Fibroblast of skin of left biceps (primary cell): ENCODE measurements at regions not wholly inside any gene's neighbourhood (a gene's known extent, or its start where the extent isn't known, plus 50 kb on each side); places are given as distances from the start of the nearest gene placed in this dataset.
"Not testable (repeated sequence)": the region's sequence is repeated elsewhere in the genome, so short reads cannot be mapped to it uniquely, and the experiment has no call there.

Source experiments
- DNase-seq, 2 experiments: peaks; one replicate each; pipeline ENCODE4 v3.0.0-alpha.2; 2013; ENCODE audit warnings: low read depth in 2 of 2

DNA sequence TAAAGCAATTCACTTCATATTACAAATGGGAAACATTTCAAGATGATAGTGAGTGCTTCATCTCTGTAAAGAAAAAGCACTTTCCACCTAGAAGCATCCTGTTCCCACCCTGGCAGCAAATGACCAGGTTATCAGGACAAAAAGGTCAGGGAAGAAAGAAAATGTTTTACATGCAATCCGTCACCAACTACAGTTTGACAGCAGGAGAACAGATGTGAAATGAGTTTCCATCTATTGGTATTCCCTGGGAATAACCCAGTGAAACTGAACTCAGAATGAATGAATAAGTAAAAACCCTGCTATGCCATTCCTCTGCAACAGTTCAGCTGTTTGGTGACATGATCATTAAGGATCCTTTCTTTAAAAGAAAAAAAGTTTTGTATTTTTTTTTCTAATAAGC lies 67.6 kb downstream of the HTR1A start:
- no peak for DNase-seq

DNA sequence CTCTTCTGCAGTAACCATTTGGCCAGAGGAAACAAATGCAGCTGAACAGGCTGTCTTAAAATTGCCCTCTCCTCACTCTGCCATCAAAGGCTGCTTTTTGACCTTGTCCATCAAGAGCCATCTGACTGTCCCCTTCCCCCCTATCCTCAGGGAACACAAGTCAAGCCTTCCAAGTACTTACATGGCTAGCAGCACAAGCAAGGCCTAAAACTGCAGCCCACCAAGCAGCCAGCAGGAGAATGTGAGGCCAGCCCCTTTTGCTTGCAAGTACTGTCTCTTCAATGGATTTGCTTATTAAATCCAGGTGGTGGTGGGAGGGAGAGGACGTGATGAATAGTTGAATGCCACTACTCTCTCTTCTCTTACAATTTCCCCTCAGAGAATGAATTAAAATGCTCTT lies 83.5 kb downstream of the HTR1A start:
- no peak for DNase-seq

DNA sequence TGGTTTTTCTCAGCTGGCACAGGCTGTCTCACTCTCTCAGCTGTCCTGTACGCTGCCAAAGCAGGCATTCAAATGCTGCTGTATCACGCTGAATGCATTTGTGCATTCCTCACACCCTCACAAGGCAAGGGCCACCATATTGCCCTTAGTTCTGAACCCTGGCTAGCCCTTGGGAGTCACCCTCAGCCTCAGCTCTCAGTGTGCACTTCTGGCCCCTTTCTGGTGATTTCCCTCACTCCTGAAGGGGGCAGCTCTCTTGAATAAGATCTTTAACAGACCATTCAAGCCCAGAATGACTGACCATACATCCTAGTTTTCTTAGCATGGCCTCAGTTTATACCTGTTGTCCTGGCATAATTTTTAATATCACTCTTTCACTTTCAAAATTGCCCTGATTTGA lies 84.3 kb downstream of the HTR1A start:
- DNase-seq = no peak

DNA sequence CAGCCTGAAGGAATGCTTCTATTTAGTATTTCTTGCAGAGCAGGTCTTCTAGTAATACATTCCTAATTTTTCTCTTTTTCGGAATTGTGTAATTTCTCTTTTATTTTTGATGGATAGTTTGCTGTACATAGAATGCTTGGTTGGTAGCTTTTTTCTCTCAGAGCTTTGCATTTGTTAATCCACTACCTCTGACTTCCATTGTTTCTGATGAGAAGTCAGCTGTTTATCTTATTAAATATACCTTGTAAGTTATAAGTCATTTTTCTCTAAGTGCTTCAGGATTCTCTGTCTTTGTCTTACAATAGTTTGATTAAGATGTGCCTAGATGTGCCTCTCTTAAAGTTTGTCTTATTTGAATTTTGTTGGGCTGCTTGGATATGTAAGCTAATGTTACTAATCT lies 101.9 kb downstream of the HTR1A start:
- DNase-seq = no peak

DNA sequence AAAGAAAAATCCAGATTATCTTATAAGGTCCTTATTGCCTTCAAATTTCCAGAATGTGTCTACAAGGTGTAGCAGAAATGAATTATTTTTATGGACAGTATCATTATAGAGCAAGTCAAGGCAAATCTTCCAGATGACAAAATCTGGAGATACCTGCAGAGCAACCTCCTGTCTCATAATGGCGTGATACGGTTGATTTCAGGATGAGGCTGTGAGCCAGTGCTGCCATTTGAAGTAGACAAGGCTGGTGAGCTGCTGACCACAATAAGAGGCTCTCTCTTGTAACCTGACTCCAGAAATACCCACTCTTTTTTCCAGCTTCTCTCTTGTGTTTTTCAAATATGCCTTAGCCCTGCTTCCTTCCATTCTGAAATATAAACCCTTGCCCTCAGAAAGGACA lies 108.2 kb downstream of the HTR1A start:
- DNase-seq = no peak

DNA sequence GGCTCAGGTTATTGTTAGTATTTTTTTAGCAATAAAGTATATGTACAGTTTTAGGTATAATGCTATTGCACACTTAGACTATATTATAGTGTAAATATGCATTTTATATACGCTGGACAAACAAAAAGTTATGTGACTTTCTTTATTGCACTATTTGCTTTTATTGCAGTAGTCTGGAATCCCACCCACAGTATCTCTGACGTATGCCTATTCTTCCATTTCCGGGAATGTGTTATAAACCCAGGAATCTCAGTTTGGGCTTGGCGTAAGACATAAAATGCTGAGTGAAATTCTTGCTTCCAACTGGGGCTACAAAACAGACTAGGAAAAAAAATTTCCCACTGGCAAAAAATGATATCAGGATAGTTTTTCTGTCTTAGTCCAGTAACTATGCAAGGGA lies 119.1 kb downstream of the HTR1A start:
- DNase-seq = no peak

DNA sequence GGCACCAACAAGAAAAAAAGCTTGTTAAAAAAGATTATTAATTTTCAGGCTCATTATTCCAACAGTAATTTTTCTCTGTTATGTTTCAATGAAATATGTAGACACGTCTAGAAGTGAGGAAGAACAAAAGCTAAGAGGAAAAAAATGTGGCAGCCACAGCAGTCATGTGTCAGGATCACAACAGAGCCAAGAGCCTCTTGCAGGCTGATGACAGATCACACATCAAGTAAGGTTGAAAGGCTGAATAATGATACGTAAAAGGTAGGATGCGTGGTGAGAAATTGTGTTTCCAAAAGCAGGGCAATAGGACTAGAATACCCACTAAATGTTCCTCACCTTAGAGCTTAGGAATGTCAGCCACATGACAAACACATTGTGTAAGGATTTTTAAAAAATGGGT lies 124.8 kb downstream of the HTR1A start:
- no peak for DNase-seq

DNA sequence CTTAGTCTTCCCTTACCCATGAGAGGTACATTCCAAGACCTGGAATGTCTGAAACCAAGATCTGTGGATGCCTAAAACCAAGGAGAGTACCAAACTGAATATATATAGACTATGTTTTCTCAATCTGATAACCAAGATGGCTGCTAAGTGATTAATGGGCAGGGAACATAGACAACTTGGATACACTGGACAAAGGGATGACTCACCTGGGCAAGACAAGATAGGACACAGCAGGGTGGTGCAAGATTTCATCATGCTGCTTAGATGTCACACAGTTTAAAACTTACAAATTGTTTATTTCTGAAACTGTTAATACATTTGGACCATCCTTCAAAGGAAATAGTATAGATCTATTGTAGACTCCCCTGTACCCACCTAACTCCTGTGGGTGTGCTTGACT lies 130.9 kb downstream of the HTR1A start:
- no peak for DNase-seq

DNA sequence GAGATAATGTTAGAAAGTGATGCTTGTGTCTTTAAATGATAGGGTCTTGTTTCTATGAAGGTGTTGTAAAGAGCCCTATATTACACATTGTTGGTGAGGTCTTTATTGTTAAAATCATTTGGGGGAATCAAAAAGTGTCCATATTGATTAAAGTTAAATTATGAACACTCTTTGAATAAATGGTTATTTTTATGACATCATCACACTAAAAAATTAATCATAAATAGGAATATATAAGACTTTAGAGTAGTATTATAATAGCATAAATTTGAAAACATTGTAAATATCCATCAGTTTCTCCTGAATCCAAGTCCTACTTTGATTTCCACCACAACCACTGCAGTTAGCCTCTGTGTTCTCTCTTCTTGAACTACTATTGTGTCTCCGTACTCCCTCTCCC lies 136.3 kb downstream of the HTR1A start:
- DNase-seq = no peak

DNA sequence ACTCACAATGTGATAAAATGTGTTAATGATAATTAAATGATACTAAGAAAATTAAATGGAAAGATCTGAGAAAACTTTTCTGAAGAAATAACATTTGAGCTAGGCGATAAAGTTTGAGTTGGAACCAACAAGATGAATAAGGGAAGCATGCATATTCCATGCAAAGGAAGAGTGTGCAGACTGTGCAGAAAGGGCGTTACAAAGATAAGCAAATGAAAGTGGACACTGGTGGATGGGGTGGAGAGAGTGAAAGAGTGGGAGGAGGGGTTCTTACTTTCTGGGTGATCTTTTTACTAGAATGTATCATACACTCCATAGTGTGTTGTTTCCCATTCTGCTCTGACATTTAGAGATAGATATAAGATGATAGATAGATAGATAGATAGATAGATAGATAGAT lies 138.7 kb downstream of the HTR1A start:
- DNase-seq = no peak

DNA sequence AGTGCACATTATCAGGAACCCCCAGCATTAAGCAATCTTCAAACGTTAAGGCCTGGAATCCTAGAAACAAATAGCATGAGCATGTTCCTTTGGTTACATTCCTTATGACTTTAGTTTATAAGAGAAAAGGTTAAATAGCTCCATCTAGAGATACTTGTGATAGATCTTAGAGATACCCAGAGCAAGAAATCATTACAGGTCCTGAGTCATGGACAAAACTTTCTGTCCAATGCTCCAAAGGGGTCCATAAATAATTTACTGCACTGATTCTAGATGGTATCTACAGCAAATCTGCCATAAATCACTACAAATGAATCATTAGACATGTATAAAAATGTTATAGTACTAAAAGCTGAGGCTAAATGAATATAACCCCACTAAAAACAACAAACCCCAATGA lies 139.6 kb downstream of the HTR1A start:
- no peak for DNase-seq

DNA sequence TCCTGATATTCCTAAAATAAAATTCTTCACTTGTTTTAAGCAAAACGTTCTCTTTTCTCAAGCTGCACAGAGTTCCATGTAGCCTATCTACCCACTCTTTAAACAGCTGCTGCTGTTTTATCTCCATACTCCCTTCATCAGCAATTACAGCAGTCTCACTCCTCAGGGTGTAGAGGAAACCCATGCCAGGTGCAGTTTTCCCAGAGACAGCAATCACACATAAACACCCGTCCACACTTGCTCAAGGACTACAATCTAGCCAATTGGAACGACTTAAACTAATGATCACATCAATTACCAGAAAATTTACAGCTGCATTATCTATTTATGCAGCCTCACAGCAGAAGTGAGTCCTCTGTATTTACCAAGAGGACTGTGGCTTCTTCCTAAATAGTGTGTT lies 141.7 kb downstream of the HTR1A start:
- DNase-seq = no peak

DNA sequence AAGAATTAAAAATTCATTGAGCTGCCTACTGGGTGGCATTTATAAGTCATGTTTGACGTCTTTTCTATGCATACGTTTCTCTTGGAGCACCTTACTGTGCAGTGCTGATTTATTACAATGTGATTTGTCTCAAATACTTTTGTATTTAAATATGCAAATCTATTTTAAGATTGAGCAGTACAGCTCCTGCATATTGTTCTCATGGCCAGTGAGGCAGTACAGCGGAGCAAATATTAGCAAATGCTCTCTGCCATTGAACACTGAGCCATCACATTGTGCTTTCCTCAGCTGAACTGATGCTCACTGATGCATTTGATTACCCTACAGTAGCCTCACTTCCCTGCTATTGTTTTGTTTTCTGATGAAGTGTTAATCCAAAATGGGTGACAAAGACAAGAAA lies 149.6 kb downstream of the HTR1A start:
- no peak for DNase-seq

DNA sequence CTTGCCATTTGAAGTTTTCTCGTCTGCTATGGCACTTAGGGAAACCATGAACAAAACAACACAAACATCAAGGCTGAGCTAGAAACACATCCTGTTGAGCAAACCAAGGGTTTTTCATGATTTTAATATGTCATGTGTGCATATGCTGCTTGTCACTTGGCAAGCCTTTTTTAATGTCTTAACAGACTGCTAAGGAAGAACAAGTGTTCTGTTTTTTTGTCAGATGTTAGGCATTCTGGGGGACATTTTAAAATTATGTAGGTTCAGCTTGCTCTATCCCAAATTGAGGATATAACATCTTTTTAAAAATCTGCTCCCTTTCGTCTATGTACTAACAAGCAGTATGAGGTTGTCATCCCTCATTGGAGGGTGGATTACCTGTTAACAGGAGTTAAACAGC lies 150.3 kb downstream of the HTR1A start:
- DNase-seq = no peak

DNA sequence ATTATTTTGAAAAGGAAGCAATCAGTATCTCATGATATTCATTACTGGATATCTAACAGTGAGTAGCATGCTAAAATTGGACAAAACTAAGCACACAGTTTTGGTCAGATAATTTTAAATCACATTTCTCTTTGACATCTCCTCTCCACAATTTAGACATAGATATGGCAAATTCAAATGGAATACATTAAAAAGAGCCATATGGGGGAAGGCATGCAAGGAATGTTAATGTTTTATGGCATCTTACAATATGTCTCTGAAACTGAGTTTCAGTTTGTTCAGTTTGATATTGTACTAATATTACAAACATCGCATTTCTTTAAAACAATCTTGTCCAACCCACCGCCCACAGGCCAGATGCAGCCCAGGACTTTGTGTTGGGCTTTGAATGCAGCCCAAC lies 151.0 kb downstream of the HTR1A start:
- DNase-seq = no peak

DNA sequence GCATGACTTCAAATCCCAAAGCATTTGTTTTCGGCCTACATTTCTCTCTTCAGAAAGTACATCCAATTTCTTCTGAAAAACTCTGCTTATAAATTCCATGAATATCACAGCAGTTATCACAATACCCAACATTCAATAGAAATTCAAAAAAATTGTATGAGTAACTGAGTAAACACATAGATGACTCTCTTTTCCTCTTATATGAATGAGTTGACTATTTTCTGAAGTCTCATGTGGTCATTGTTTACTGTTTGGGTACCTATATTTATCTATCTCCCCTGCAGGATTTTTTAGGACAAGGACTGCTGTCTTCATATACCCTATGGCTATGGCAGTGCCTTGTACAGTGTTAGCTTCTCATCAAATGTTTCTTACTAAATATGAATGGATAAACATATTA lies 157.1 kb downstream of the HTR1A start:
- no peak for DNase-seq

DNA sequence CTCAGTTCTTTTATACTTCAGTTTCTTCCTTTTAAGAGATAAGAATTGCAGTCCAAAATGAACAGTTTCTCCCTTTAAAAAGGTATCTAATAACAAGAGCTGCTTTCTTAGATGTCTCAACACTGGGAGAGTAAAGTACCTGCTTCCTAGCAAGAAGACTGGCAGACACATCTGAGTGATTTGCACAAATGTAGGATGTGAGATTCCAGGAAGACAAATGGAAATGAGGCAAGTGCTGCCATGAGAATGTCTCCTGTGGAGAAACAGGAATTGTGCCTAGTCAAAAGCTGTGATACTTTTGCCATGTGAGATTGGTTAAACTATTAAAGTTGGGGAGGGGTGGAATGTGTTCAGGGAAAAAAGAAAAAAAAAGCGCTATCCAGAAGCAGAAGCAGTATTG lies 159.1 kb downstream of the HTR1A start:
- no peak for DNase-seq

DNA sequence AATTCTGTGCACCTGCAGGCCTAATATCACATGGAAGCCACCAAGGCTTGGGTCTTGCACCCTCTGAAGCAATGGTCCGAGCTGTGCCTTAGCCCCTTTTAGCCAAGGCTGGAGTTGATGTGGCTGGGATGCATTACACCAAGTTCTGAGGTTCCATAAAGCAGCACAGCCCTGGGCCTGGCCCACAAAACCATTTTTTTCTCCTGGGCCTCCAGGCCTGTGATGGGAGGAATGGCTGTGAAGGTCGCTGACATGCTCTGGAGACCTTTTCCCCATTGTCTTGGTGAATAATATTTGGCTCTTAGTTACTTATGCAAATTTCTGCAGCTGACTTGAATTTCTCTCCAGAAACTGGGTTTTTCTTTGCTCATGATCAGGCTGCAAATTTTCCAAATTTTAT lies 167.3 kb downstream of the HTR1A start:
- DNase-seq = no peak

DNA sequence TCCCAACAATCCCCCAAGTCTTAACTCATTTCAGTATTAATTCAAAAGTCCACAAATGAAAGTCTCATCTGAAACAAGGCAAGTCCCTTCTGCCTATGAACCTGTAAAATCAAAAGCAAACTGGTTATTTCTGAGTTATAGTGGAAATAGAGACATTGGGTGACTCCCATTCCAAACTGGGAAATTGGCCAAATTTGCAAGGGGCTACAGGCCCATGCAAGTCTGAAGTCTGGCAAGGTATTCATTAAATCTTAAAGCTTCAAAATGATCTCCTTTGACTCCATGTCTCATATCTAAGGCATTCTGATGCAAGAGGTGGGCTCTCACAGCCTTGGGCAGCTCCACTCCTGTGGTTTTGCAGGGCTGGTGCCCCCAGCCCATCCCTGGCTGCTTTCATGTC lies 167.9 kb downstream of the HTR1A start:
- no peak for DNase-seq

DNA sequence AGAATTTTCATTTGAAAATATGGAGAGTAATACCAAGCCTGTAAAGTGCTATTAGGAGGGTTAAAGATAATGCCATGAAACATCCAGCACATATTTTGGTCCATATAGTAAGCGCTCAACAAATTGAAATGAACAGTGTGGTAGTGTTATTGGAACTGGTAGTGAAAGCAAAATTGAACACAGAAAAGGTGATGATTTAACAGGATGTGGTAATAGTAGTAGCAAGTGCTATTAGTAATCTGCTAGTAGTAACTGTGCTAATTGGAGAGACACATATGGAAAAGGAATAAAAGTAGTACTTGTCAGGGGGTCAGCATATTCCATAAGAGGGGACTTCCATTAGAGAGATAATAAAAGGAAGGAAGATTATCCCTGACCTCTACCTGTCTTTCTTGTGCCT lies 187.3 kb downstream of the HTR1A start:
- no peak for DNase-seq

DNA sequence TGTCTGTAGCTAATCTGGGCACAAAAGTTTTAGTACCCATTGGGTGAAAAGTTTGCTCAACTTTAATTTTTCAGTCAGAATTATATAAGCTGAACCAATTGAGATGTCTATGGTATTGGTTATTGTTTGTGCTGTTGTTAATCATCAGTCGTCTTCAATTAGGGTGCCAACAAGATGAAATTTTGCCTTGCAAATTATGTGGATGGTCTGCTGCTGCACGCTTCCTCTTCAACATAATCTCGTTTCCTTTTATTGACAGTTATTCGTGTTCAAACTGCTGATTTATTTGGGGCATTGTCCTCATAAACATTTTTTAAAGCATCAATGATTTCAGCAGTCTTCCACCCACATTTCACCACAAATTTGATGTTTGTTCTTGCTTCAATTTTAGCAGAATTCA lies 194.0 kb downstream of the HTR1A start:
- DNase-seq = no peak

DNA sequence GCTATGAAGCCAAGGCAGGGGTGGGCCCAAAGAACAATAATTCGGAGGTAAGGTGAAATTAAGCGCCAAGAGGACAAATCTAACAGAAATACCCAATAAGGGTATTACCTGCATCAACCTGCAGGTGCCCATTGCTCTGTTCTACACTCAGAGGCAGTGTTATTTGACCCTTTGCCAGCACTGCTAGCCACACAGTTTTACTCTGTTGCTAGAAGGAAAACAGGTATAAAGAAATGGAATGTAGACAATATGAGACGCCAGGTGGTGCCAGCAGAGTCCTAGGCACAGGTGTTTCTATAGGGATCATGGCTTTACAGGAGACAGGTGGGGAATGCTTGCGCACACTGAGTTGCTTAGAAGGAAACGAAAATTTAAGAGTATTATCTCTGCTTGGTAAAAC lies 201.3 kb downstream of the HTR1A start:
- DNase-seq = no peak

DNA sequence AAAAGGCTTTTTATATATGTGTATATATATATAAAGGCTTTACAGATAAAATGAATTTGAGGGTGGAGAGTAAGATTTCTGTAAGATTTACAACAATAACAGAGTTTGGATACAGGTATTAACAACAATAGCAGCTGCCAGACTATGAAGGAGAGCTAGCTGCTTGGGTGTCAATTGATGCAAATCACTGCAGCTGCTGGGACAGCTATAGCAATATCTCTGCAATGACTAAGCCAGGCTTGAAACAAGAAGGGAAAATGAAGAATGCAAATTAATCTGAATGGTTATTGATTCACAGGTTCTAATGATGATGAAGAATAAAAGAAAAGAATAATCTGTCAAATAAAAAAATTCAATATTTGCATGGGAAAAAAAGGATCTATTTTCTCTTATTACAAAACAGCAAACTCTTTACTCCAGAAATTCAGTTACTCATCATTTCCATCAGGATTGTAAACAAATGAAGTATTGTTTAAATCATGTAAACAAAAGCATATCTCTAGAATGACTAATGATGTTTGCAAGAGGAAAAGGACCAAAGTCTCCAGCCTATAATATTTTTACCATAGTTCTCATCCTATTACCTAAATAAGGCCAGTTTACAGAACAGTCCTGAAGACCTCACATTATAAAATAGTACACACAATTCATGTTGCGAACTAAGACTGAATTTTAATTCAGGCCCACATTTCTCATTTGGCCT lies 219.0 kb downstream of the HTR1A start:
- DNase-seq = no peak

DNA sequence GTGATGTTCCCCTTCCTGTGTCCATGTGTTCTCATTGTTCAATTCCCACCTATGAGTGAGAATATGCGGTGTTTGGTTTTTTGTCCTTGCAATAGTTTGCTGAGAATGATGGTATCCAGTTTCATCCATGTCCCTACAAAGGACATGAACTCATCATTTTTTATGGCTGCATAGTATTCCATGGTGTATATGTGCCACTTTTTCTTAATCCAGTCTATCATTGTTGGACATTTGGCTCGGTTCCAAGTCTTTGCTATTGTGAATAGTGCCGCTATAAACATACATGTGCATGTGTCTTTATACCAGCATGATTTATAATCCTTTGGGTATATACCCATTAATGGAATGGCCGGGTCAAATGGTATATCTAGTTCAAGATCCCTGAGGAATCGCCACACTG lies 229.4 kb downstream of the HTR1A start:
- DNase-seq = not testable (repeated sequence)

DNA sequence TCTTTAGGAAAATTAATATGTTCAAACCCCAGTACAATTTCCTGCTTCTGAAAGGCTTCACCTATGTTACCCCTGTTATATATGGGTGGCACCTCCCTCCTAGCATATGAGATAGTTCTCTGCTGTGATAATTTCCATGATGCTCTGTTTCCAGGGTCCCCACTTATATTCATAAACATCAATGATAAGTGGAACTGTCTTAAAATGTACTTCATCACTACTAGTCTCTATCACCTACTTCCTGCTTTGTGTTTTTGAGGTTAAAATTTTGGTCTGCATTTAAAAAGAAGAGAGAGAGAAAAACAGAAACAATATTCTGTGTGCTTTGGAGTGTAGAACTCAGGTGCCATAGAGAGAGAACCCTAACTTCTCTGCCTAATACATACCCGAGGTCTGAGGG lies 234.7 kb downstream of the HTR1A start:
- no peak for DNase-seq
